MM.1S (cell line): ENCODE measurements at regions not wholly inside any gene's neighbourhood (a gene's known extent, or its start where the extent isn't known, plus 50 kb on each side); places are given as distances from the start of the nearest gene placed in this dataset.

ENCODE experiments used
- CTCF ChIP-seq: fragments of 300-600 bp; sonication (generic); IDR thresholded peaks from 2 replicates; pipeline ENCODE4 v1.5.1; 2016; ENCODE audit warnings: antibody characterized with exemption, low read length, mixed read lengths
- EZH2 ChIP-seq: fragments of 300-600 bp; sonication (generic); optimal IDR thresholded peaks from 2 replicates; pipeline ENCODE3; 2017; ENCODE audit warnings: low read depth, mild to moderate bottlenecking, antibody characterized with exemption, low read length, mixed read lengths
- EZH2phosphoT487 ChIP-seq: fragments of 300-600 bp; sonication (generic); IDR thresholded peaks from 2 replicates; pipeline ENCODE4 v1.6.1; 2018; ENCODE audit warnings: antibody characterized with exemption, low read length

- TF ChIP-seq EZH2phosphoT487 = no peak
- TF ChIP-seq CTCF = no peak
- no peak for TF ChIP-seq EZH2
These were observed 891.7 kb upstream of the MIR17HG start for GRCh38 chr13:90455823-90456222.
